ENCODE measurements at regions not wholly inside any gene's neighbourhood (a gene's known extent, or its start where the extent isn't known, plus 50 kb on each side); places are given as distances from the start of the nearest gene placed in this dataset.

GRCh38 chr2:42875880-42876279 lies 83.5 kb upstream of the HAAO start:
- TF ChIP-seq CTCF (IDR thresholded peaks at IDR 0.05; ENCODE audit: insufficient read depth, low read length) (no peak), POLR2AphosphoS5 (IDR thresholded peaks at IDR 0.05; ENCODE audit: low read depth) (no peak), REST (IDR thresholded peaks at IDR 0.05; ENCODE audit: insufficient replicate concordance, low read depth) (no peak)
